GM13976 (cell line): ENCODE measurements at regions not wholly inside any gene's neighbourhood (a gene's known extent, or its start where the extent isn't known, plus 50 kb on each side); places are given as distances from the start of the nearest gene placed in this dataset.
"Not testable (repeated sequence)": the region's sequence is repeated elsewhere in the genome, so short reads cannot be mapped to it uniquely, and the experiment has no call there.

Experiments
- DNase-seq: peaks from one replicate; pipeline ENCODE4 v3.0.0; 2012; ENCODE audit warnings: low spot score
- CTCF ChIP-seq: IDR thresholded peaks from 2 replicates; pipeline ENCODE4 v1.5.1; 2012; ENCODE audit warnings: borderline replicate concordance, mild to moderate bottlenecking; ENCODE audit not compliant: insufficient read depth; ENCODE audit errors: extremely low read depth, missing control alignments, control extremely low read depth
- in situ Hi-C: fragments of 300-500 bp; cut with MboI; formaldehyde crosslinking; loops from one replicate; pipeline ENCODE4 v1.12.0; 2022; ENCODE audit warnings: low sequenced_read_pairs, mixed read lengths, inconsistent platforms; ENCODE audit not compliant: unreplicated experiment

DNA sequence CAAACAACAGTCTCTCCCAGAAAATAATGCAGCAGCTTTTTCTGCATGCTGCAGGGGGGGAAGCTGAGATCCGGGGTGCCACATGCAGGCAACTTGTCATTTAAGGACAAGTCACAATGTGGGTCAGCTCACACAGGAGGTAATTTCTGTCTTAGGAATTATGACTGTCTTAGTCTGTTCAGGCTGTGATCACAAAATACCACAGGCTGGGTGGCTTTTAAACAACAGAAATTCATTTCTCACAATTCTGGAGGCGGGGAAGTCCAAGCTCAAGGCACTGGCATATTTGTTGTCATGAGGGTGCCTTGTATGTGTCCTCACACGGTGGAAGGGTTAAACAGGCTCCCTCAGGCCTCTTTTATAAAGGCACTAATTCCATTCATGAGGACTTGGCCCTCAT, 127.7 kb downstream of the DIRAS2 start:
- no peak for TF ChIP-seq CTCF
- in situ Hi-C loops: no loop called here
- no peak for DNase-seq

GRCh38 chr9:90515510-90515909, 127.1 kb downstream of the DIRAS2 start:
- TF ChIP-seq CTCF: no peak
- in situ Hi-C loops: no loop called here
- peak; percentile 18 for DNase-seq

DNA sequence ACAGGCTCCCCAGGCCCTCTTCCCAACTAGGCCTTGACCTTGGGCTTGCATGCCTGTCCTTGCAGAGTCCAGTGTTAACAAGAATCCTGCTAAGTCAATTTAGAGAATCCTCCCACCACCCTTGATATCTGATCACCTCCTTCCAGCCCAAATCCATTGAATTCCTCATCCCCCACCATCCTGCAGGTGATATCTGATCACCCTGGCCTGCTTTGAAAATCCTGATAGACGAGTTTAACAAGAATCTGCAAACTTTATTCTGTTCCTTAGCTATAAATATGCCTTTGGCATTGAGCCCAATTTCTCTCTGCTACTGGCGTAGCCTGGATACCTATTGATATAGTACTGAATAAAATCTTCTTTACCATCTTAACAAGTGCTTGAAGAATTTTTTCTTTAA, 125.5 kb downstream of the DIRAS2 start:
- TF ChIP-seq CTCF: no peak
- no peak for DNase-seq
- in situ Hi-C loops: no loop called here

GRCh38 chr9:90521811-90522570, 120.6 kb downstream of the DIRAS2 start:
- in situ Hi-C loops: no loop called here
- TF ChIP-seq CTCF: no peak
- no peak for DNase-seq

- in situ Hi-C loops: no loop called here
These were observed 118.7 kb downstream of the DIRAS2 start for GRCh38 chr9:90523958-90524357.

GRCh38 chr9:90526386-90526785, 116.2 kb downstream of the DIRAS2 start:
- TF ChIP-seq CTCF: no peak
- DNase-seq: no peak

More at GRCh38 chr9:90523958-90524357, 118.7 kb downstream of the DIRAS2 start:
- TF ChIP-seq CTCF: no peak
- DNase-seq: no peak

GRCh38 chr9:90536094-90536493, 106.5 kb downstream of the DIRAS2 start:
- DNase-seq, in situ Hi-C loops: not testable (repeated sequence)

More at GRCh38 chr9:90526386-90526785, 116.2 kb downstream of the DIRAS2 start:
- in situ Hi-C loops: no loop called here
